HepG2 (cell line): ENCODE measurements at regions not wholly inside any gene's neighbourhood (a gene's known extent, or its start where the extent isn't known, plus 50 kb on each side); places are given as distances from the start of the nearest gene placed in this dataset.

ENCODE experiments used
- ATAC-seq: fragments of 200-7000 bp; cut with Tn5 transposase; 3 replicates; pipeline ENCODE4 v1.9.1; 2020; ENCODE audit warnings: mild to moderate bottlenecking, moderate library complexity
- BruUV-seq: library from RNA; stranded (reverse); fragments of 400-500 nt; replicated peaks from 2 replicates; lab custom pipeline; 2021; lab: Mats Ljungman, UMichigan
- CTCF ChIA-PET: fragments of 300-600 bp; formaldehyde crosslinking; extraction: SDS; loops from one replicate; lab custom pipeline; 2021; ENCODE audit warnings: low total read pairs, inconsistent platforms, low intra/inter-chr PET ratio; lab: Yijun Ruan, JAX
- POLR2A ChIA-PET: fragments of 350-600 bp; sonication (Branson Sonifier 250); formaldehyde crosslinking; loops from one replicate; lab custom pipeline; 2020; ENCODE audit warnings: antibody characterized with exemption, inconsistent platforms; lab: Yijun Ruan, JAX
- DNase-seq: peaks from one replicate; pipeline ENCODE4 v3.0.0-alpha.2; 2015; ENCODE audit warnings: low spot score
- FAIRE-seq: peaks from 3 replicates; lab custom pipeline; 2011; peaks lifted over from hg19 to GRCh38; lab: Jason Lieb, UNC
- H2AFZ ChIP-seq: one replicate; pipeline ENCODE4 v1.6.1; 2011; ENCODE audit warnings: low read length, inconsistent platforms
- H3K27ac ChIP-seq: fragments of 300-600 bp; 3 replicates; pipeline ENCODE4 v1.8.0; 2011; ENCODE audit warnings: mixed run types, mild to moderate bottlenecking, mixed read lengths, low read length, inconsistent platforms; ENCODE audit not compliant: insufficient read depth; ENCODE audit errors: extremely low read length
- H3K27me3 ChIP-seq, 2 experiments: fragments of 200-600 bp in 1 of 2; 2 replicates in 1 of 2; 3 replicates in 1 of 2; pipeline versions ENCODE4 v1.6.0 to v1.8.0; 2011; ENCODE audit warnings: low read length in 2 of 2, mild to moderate bottlenecking in 2 of 2, moderate library complexity in 2 of 2, inconsistent platforms in 1 of 2; ENCODE audit not compliant: insufficient read depth in 2 of 2, control insufficient read depth in 1 of 2
- H3K36me3 ChIP-seq, 2 experiments: fragments of 200-600 bp in 1 of 2; replicated peaks in 1 of 2; 2 replicates in 1 of 2; 3 replicates in 1 of 2; pipeline versions ENCODE4 v1.5.1 to v1.8.0; 2011; ENCODE audit warnings: low read length in 2 of 2, inconsistent platforms in 1 of 2; ENCODE audit not compliant: insufficient read depth in 2 of 2, control insufficient read depth in 1 of 2
- H3K4me1 ChIP-seq: 2 replicates; pipeline ENCODE4 v1.5.1; 2012; ENCODE audit warnings: low read length, inconsistent platforms; ENCODE audit not compliant: insufficient read depth
- H3K4me2 ChIP-seq: 2 replicates; pipeline ENCODE4 v1.6.0; 2011; ENCODE audit warnings: low read depth, low read length, inconsistent platforms
- H3K4me3 ChIP-seq, 3 experiments: fragments of 200-600 bp in 1 of 3; sonication (generic), shearing (Covaris generic) in 1 of 3; replicated peaks in 1 of 3; 2 replicates each; pipeline ENCODE4 v1.5.1; 2011 to 2016; ENCODE audit warnings: low read length in 3 of 3, inconsistent platforms in 2 of 3, low read depth in 2 of 3, mild to moderate bottlenecking in 2 of 3, control low read depth in 1 of 3, mixed read lengths in 1 of 3; ENCODE audit not compliant: insufficient read depth in 1 of 3
- H3K79me2 ChIP-seq: one replicate; pipeline ENCODE4 v1.6.1; 2011; ENCODE audit warnings: low read length, inconsistent platforms; ENCODE audit not compliant: insufficient read depth
- H3K9ac ChIP-seq: 2 replicates; pipeline ENCODE4 v1.6.0; 2011; ENCODE audit warnings: mild to moderate bottlenecking, low read depth, low read length, inconsistent platforms; ENCODE audit not compliant: insufficient read depth
- H3K9me3 ChIP-seq: 2 replicates; pipeline ENCODE4 v1.5.1; 2012; ENCODE audit warnings: mild to moderate bottlenecking, low read length
- H4K20me1 ChIP-seq: 2 replicates; pipeline ENCODE4 v1.6.0; 2011; ENCODE audit warnings: inconsistent platforms, mild to moderate bottlenecking, low read length, moderate library complexity; ENCODE audit not compliant: insufficient read depth
- E2F2 ChIP-seq: sonication (generic); formaldehyde crosslinking; IDR thresholded peaks from 2 replicates; pipeline ENCODE4 v1.4.0; 2020; ENCODE audit warnings: missing genetic modification reagents, borderline replicate concordance
- GLMP ChIP-seq: sonication (generic); formaldehyde crosslinking; IDR thresholded peaks from 2 replicates; pipeline ENCODE4 v1.9.0; 2021; ENCODE audit warnings: missing genetic modification reagents, mild to moderate bottlenecking, borderline replicate concordance
- TEF ChIP-seq: sonication (generic); formaldehyde crosslinking; IDR thresholded peaks from 2 replicates; pipeline ENCODE4 v1.5.0; 2020; ENCODE audit warnings: missing genetic modification reagents
- ZBTB10 ChIP-seq: sonication (generic); formaldehyde crosslinking; IDR thresholded peaks from 2 replicates; pipeline ENCODE4 v1.4.0; 2020; ENCODE audit warnings: missing genetic modification reagents, borderline replicate concordance
- ZFY ChIP-seq: sonication (generic); formaldehyde crosslinking; IDR thresholded peaks from 2 replicates; pipeline ENCODE4 v1.4.0; 2020; ENCODE audit warnings: missing genetic modification reagents
- ZNF275 ChIP-seq: sonication (generic); formaldehyde crosslinking; IDR thresholded peaks from 2 replicates; pipeline ENCODE4 v1.8.0; 2022; ENCODE audit warnings: missing genetic modification reagents, mild to moderate bottlenecking, inconsistent platforms, borderline replicate concordance
- ZNF737 ChIP-seq: sonication (generic); formaldehyde crosslinking; IDR thresholded peaks from 2 replicates; pipeline ENCODE4 v1.5.0; 2020; ENCODE audit warnings: missing genetic modification reagents, mild to moderate bottlenecking, borderline replicate concordance
- ZNF780A ChIP-seq: sonication (generic); formaldehyde crosslinking; IDR thresholded peaks from 2 replicates; pipeline ENCODE4 v1.8.0; 2022; ENCODE audit warnings: mild to moderate bottlenecking, missing genetic modification reagents, moderate library complexity
- ZSCAN9 ChIP-seq: IDR thresholded peaks from 2 replicates; pipeline ENCODE4 v1.6.1; 2016; ENCODE audit warnings: borderline replicate concordance
- WGBS: methylation state at CpG from one replicate; pipeline ENCODE4 v1.1.6; 2017; ENCODE audit warnings: low lambda C conversion rate; 5-methylcytosine and 5-hydroxymethylcytosine counted together
- in situ Hi-C: cut with HindIII; loops from 2 replicates; pipeline ENCODE4 v1.10.0; 2017; ENCODE audit warnings: low pct_unique_long_range_greater_than_20kb; ENCODE audit not compliant: extremely low pct_ligation_motif_present
- intact Hi-C: fragments of 100-400 bp; cut with micrococcal nuclease; formaldehyde crosslinking; loops from one replicate; pipeline ENCODE4 v1.10.0; 2022; ENCODE audit not compliant: unreplicated experiment

GRCh38 chr7:96638669-96639068 lies 71.0 kb downstream of the SEM1 start:
- BruUV-seq, result no TSS peak
- in situ Hi-C loops, result no loop called here
- no peak overlapping the region for H2AFZ ChIP-seq

GRCh38 chr7:96637522-96637921 lies 72.1 kb downstream of the SEM1 start:
- Histone ChIP-seq H3K4me3 (no peak overlapping the region), H3K36me3 (no peaks in the 10 kb centered on the region), H3K27ac (no peak overlapping the region), H3K9me3 (no peaks in the 10 kb centered on the region), H3K4me1 (no peaks in the 10 kb centered on the region), H3K79me2 (no peaks in the 10 kb centered on the region), H3K9ac (no peak overlapping the region), H2AFZ (no peak overlapping the region), H3K4me2 (no peak overlapping the region), H4K20me1 (no peaks in the 10 kb centered on the region), H3K27me3 (no peaks in the 10 kb centered on the region)
- in situ Hi-C loops (no loop called here), intact Hi-C loops (no loop called here)
- ChIA-PET CTCF (no interaction called here), POLR2A (no interaction called here)
- no TSS peak for BruUV-seq
- ATAC-seq (no peak), DNase-seq (no peak), FAIRE-seq (no peak)
- TF ChIP-seq ZNF275 (CRISPR knock-in tag) (no peak), ZNF737 (no peak), GLMP (CRISPR knock-in tag) (no peak), ZFY (CRISPR knock-in tag) (no peak), TEF (no peak), E2F2 (CRISPR knock-in tag) (no peak)

More at GRCh38 chr7:96638669-96639068, 71.0 kb downstream of the SEM1 start:
- DNase-seq (no peak), FAIRE-seq (no peak), ATAC-seq (no peak)
- Histone ChIP-seq H3K4me1 (no peaks in the 10 kb centered on the region), H3K79me2 (no peaks in the 10 kb centered on the region), H3K4me2 (no peak overlapping the region), H3K9ac (no peak overlapping the region), H3K4me3 (no peak overlapping the region), H3K27me3 (no peaks in the 10 kb centered on the region), H3K9me3 (no peaks in the 10 kb centered on the region), H3K27ac (no peak overlapping the region), H4K20me1 (no peaks in the 10 kb centered on the region), H3K36me3 (no peaks in the 10 kb centered on the region)
- intact Hi-C loops, result no loop called here
- ChIA-PET POLR2A (no interaction called here), CTCF (no interaction called here)
- WGBS, result 0% methylated on average over 1 of the region's 1 CpG
- TF ChIP-seq ZSCAN9 (CRISPR knock-in tag) (no peak), ZNF780A (CRISPR knock-in tag) (no peak), ZBTB10 (CRISPR knock-in tag) (no peak)
